Neural progenitor cell (in vitro differentiated cells): ENCODE measurements at regions not wholly inside any gene's neighbourhood (a gene's known extent, or its start where the extent isn't known, plus 50 kb on each side); places are given as distances from the start of the nearest gene placed in this dataset.
"Not testable (repeated sequence)": the region's sequence is repeated elsewhere in the genome, so short reads cannot be mapped to it uniquely, and the experiment has no call there.

Experiments
- DNase-seq: peaks from one replicate; pipeline ENCODE4 v3.0.0-alpha.2; 2016; ENCODE audit warnings: low spot score
- H2AFZ ChIP-seq: fragments of 200-600 bp; sonication (generic); replicated peaks from 2 replicates; pipeline ENCODE4 v1.6.1; 2016; ENCODE audit warnings: antibody characterized with exemption
- H3F3A ChIP-seq: fragments of 200-600 bp; sonication (generic); 2 replicates; pipeline ENCODE4 v1.6.1; 2016; ENCODE audit warnings: antibody characterized with exemption, low read depth
- H3K27ac ChIP-seq: fragments of 200-600 bp; sonication (generic); 2 replicates; pipeline ENCODE4 v1.5.1; 2016; ENCODE audit warnings: mild to moderate bottlenecking
- H3K27me3 ChIP-seq: fragments of 200-600 bp; sonication (generic); 2 replicates; pipeline ENCODE4 v1.6.1; 2016; ENCODE audit warnings: mild to moderate bottlenecking, moderate library complexity
- H3K36me3 ChIP-seq: fragments of 200-600 bp; sonication (generic); 2 replicates; pipeline ENCODE4 v1.5.1; 2016
- H3K4me1 ChIP-seq: fragments of 200-600 bp; sonication (generic); 2 replicates; pipeline ENCODE4 v1.6.1; 2016; ENCODE audit warnings: mixed run types
- H3K4me2 ChIP-seq: fragments of 200-600 bp; sonication (generic); 2 replicates; pipeline ENCODE4 v1.6.1; 2016
- H3K4me3 ChIP-seq: fragments of 200-600 bp; sonication (generic); 2 replicates; pipeline ENCODE4 v1.5.1; 2016
- H3K79me2 ChIP-seq: fragments of 200-600 bp; sonication (generic); 2 replicates; pipeline ENCODE4 v1.6.1; 2016; ENCODE audit warnings: low read depth
- H3K9ac ChIP-seq: fragments of 200-600 bp; sonication (generic); 2 replicates; pipeline ENCODE4 v1.6.1; 2016
- H3K9me3 ChIP-seq: fragments of 200-600 bp; sonication (generic); 2 replicates; pipeline ENCODE4 v1.5.1; 2016; ENCODE audit warnings: low read depth
- H4K20me1 ChIP-seq: fragments of 200-600 bp; sonication (generic); 2 replicates; pipeline ENCODE4 v1.6.1; 2016; ENCODE audit warnings: low read depth
- H3K27ac Mint-ChIP-seq: 3 replicates; pipeline ENCODE4 v1.8.0; 2021; ENCODE audit warnings: mixed read lengths
- H3K27me3 Mint-ChIP-seq: 2 replicates; pipeline ENCODE4 v1.8.0; 2022; ENCODE audit warnings: low read depth, mild to moderate bottlenecking, inconsistent platforms, moderate library complexity, mixed read lengths; ENCODE audit not compliant: insufficient read depth
- H3K36me3 Mint-ChIP-seq: 3 replicates; pipeline ENCODE4 v1.8.0; 2021; ENCODE audit warnings: mixed read lengths
- H3K4me1 Mint-ChIP-seq: 3 replicates; pipeline ENCODE4 v1.8.0; 2021; ENCODE audit warnings: mixed read lengths
- H3K4me3 Mint-ChIP-seq: 3 replicates; pipeline ENCODE4 v1.8.0; 2021; ENCODE audit warnings: mild to moderate bottlenecking, moderate library complexity, mixed read lengths
- H3K9me3 Mint-ChIP-seq: 3 replicates; pipeline ENCODE4 v1.8.0; 2020; ENCODE audit warnings: mixed read lengths
- CTCF ChIP-seq: fragments of 200-600 bp; sonication (generic); IDR thresholded peaks from 2 replicates; pipeline ENCODE4 v1.5.1; 2017; ENCODE audit warnings: antibody characterized with exemption, mild to moderate bottlenecking
- EZH2 ChIP-seq: fragments of 200-600 bp; sonication (generic); IDR thresholded peaks from 2 replicates; pipeline ENCODE4 v1.6.1; 2017; ENCODE audit warnings: antibody characterized with exemption, mild to moderate bottlenecking, moderate library complexity
- EZH2phosphoT487 ChIP-seq: fragments of 200-600 bp; sonication (generic); IDR thresholded peaks from 2 replicates; pipeline ENCODE4 v1.6.1; 2017; ENCODE audit warnings: antibody characterized with exemption

- no peak overlapping the region for H3K4me3 Mint-ChIP-seq
- no peak for TF ChIP-seq EZH2
- no peak for TF ChIP-seq EZH2phosphoT487
- no peak for TF ChIP-seq CTCF
- Histone ChIP-seq H3K79me2 (no peaks in the 10 kb centered on the region), H2AFZ (no peak overlapping the region), H3F3A (no peaks in the 10 kb centered on the region), H3K36me3 (no peaks in the 10 kb centered on the region), H3K9me3 (no peaks in the 10 kb centered on the region), H3K4me1 (no peaks in the 10 kb centered on the region), H3K4me2 (no peak overlapping the region), H3K27ac (no peak overlapping the region), H4K20me1 (no peaks in the 10 kb centered on the region), H3K27me3 (no peaks in the 10 kb centered on the region), H3K4me3 (no peak overlapping the region), H3K9ac (no peak overlapping the region)
- no peak overlapping the region for H3K27ac Mint-ChIP-seq
- DNase-seq, result no peak
- H3K9me3 Mint-ChIP-seq, result peaks cover 4% of the 10 kb centered on the region
- H3K4me1 Mint-ChIP-seq, result no peaks in the 10 kb centered on the region
- H3K27me3 Mint-ChIP-seq, result no peaks in the 10 kb centered on the region
- H3K36me3 Mint-ChIP-seq, result no peaks in the 10 kb centered on the region
These were observed 172.3 kb downstream of the DPY19L2 start for GRCh38 chr12:63495974-63496373.

GRCh38 chr12:63493357-63493756, 174.9 kb downstream of the DPY19L2 start:
- DNase-seq, result peak; percentile 10
- not testable (repeated sequence) for H3K79me2 ChIP-seq, H3K4me3 ChIP-seq, H3K4me1 Mint-ChIP-seq, H3K27ac ChIP-seq, H3K27ac Mint-ChIP-seq, H3K4me3 Mint-ChIP-seq, H3K4me2 ChIP-seq, H4K20me1 ChIP-seq, H3K36me3 ChIP-seq, H3K27me3 Mint-ChIP-seq, H3K9me3 ChIP-seq, H3K9ac ChIP-seq, H3K4me1 ChIP-seq, H3K36me3 Mint-ChIP-seq, H2AFZ ChIP-seq, H3K27me3 ChIP-seq, H3F3A ChIP-seq
- H3K9me3 Mint-ChIP-seq, result peaks cover 11% of the 10 kb centered on the region

- Histone ChIP-seq H3K4me2 (no peak overlapping the region), H3K36me3 (no peaks in the 10 kb centered on the region), H3K79me2 (no peaks in the 10 kb centered on the region), H3K27me3 (no peaks in the 10 kb centered on the region), H3K4me1 (no peaks in the 10 kb centered on the region), H4K20me1 (no peaks in the 10 kb centered on the region), H3K4me3 (no peak overlapping the region), H2AFZ (no peak overlapping the region), H3K9me3 (no peaks in the 10 kb centered on the region), H3K9ac (no peak overlapping the region), H3K27ac (no peak overlapping the region), H3F3A (no peaks in the 10 kb centered on the region)
- no peak for DNase-seq
- H3K4me1 Mint-ChIP-seq, result no peaks in the 10 kb centered on the region
- no peaks in the 10 kb centered on the region for H3K9me3 Mint-ChIP-seq
- TF ChIP-seq CTCF (no peak), EZH2phosphoT487 (no peak), EZH2 (no peak)
- H3K27me3 Mint-ChIP-seq, result no peaks in the 10 kb centered on the region
- H3K27ac Mint-ChIP-seq, result no peak overlapping the region
- no peaks in the 10 kb centered on the region for H3K36me3 Mint-ChIP-seq
- H3K4me3 Mint-ChIP-seq, result no peak overlapping the region
These were observed 188.1 kb downstream of the DPY19L2 start for GRCh38 chr12:63480186-63480585.

- no peak overlapping the region for H3K4me3 Mint-ChIP-seq
These were observed 198.1 kb downstream of the DPY19L2 start for GRCh38 chr12:63470161-63470560.

More at GRCh38 chr12:63470161-63470560, 198.1 kb downstream of the DPY19L2 start:
- H3K9me3 ChIP-seq, result no peaks in the 10 kb centered on the region
- H3K79me2 ChIP-seq, result no peaks in the 10 kb centered on the region
- TF ChIP-seq EZH2 (no peak), EZH2phosphoT487 (no peak), CTCF (no peak)
- H3K4me2 ChIP-seq, result no peak overlapping the region
- no peaks in the 10 kb centered on the region for H3F3A ChIP-seq
- Mint-ChIP-seq H3K27ac (no peak overlapping the region), H3K27me3 (peaks cover 2% of the 10 kb centered on the region), H3K9me3 (peaks cover 2% of the 10 kb centered on the region), H3K36me3 (no peaks in the 10 kb centered on the region), H3K4me1 (no peaks in the 10 kb centered on the region)
- H3K27me3 ChIP-seq, result no peaks in the 10 kb centered on the region
- no peaks in the 10 kb centered on the region for H3K4me1 ChIP-seq
- no peak for DNase-seq
- no peaks in the 10 kb centered on the region for H3K36me3 ChIP-seq
- no peak overlapping the region for H2AFZ ChIP-seq
- no peak overlapping the region for H3K9ac ChIP-seq
- no peak overlapping the region for H3K4me3 ChIP-seq
- no peak overlapping the region for H3K27ac ChIP-seq
- H4K20me1 ChIP-seq, result no peaks in the 10 kb centered on the region
